GM19043 (cell line): ENCODE measurements at regions not wholly inside any gene's neighbourhood (a gene's known extent, or its start where the extent isn't known, plus 50 kb on each side); places are given as distances from the start of the nearest gene placed in this dataset.

ENCODE experiments used
- ATAC-seq: cut with Tn5 transposase; IDR thresholded peaks from one replicate; pipeline ENCODE4 v1.9.1; 2021; ENCODE audit warnings: low read depth; ENCODE audit not compliant: unreplicated experiment

DNA sequence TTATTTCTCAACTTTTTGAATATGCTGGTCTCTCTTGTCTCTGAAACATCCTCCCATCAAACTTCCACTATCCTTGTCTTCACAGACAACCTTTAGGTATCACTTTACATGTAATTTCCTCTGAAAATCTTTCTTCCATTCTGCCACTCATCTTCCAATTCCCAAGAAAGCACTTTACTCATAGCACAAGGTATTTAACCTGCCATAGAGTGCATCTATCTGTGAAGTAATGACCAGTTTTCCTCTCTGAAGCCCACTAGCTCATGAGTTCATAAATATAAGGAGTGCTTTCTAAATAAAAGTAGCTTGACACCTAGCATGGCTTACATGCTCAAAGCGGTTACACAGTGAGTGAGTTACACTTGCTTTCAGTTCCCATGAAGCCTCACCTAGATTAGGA is 160.7 kb upstream of the CMC1 start:
- no peak for ATAC-seq

DNA sequence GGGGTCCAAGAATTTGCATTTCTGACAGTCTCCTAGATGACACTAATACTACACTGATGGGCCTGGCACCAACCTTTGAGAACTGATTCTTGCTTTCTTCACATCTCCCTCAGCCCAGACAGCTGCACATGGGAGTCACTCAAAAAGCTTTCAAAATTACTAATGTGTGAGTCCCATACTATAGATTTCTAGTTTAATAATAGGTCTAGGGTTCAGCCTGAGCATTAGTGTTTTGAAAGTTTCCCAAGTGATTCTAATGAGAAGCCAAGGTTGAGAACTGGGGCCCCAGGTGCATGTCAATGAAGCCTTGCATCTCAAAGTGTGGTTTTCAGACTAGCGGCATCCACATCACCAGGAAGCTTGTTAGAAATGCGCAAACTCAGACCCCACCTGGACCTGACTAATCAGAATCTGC is 159.9 kb upstream of the CMC1 start:
- ATAC-seq: peak; percentile 56

DNA sequence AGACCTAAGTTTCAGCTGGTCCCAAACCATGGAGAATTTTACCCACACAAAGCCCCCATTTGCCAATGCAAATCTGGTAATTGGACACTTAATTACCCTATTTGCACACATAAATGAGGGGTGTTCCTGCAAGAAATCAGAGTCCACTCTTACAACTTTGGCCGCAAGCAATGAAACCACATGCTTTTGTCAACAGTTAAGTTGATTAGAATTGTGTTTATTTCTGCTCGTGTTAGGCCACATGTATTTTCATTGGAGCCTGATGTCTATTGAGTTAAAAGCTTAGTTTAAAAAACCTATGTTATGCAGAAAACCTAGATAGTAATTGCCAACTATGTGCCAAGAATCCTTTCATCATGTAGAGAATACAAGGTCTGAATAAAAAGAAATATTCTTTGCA is 153.8 kb upstream of the CMC1 start:
- ATAC-seq: no peak

DNA sequence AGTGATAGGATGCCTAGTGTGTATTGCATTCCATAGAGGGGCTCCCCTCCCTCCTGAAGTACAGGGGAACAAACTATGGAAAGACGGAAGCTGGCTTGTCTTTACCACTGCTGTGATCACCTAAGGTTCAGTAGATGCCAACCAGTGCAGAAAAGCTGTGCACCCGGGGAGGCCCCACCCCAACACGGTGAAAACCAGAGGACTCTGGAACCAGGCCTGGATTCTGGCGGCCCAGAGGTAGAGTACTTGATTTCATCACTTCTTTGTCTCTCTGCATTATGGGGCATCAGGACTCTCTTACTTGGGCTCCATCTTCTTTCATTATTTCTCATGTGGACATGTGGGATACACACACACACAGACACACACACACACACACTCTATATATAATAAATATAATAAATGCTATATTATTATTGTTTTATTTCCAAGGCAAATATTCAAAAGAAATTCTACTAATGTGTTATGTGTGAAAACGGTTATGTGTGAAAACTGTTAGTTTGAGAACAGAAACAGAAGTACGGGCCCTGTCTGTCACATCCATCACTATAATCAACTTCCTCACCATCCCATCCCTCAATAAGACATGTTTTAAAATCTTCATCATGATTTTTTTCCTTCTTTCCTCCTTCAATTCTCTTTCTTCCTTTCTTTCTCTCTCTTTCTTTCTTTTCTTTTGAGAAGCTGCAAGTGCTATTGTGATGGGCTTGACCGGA is 152.4 kb upstream of the CMC1 start:
- no peak for ATAC-seq

DNA sequence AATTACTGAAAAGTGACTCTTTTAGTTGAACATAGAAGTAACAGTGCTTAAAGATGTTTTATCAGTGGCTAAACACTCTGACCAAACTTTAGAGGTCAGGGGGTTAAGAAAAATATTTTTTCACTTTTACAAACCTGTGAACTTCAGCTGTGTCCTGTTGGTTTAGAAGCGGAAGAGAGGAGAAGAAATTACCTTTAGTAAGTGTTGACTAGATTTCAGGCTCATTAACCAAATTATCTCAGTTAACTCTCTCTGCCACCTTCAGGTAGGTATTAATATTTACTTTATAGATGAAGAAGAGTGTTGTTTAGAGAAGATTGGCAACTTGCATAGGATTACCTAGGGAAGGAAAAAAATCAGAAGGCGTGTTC is 151.9 kb upstream of the CMC1 start:
- no peak for ATAC-seq

DNA sequence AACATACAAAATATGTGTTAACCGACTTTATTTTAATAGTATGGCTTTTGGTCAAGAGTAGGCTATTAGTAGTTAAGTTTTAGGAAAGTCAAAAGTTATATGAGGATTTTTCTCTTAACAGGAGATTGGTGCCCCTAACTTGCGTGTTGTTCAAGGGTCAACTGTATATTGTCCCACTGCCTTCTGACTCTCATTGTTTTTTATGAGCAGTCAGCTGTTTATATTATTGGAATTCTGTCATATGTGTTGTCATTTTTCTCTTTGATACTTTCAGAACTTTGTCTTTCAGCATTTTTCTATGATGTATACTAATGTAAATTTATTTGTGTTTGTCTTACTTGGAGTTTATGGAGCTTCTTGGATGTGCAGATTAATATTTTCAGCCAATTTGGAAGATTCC is 142.1 kb upstream of the CMC1 start:
- no peak for ATAC-seq

DNA sequence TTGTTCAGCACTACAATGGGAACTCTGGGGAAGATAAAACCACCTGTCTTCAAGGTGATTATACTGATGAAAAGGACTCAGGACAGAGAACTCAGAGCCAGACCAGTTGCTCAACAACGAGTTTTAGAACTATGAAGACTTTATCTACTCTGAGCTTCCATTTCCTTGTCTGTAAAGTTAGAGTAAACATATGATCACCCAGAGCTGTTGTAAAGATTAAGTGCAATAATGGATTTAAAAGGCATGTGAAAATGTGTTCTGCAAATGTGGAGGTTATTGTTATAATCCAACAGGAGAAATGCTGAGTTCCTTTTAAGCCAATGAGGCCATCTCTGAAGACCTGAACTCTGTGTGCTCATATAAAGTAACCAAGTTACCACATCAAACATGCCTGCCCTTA is 139.7 kb upstream of the CMC1 start:
- ATAC-seq: no peak

DNA sequence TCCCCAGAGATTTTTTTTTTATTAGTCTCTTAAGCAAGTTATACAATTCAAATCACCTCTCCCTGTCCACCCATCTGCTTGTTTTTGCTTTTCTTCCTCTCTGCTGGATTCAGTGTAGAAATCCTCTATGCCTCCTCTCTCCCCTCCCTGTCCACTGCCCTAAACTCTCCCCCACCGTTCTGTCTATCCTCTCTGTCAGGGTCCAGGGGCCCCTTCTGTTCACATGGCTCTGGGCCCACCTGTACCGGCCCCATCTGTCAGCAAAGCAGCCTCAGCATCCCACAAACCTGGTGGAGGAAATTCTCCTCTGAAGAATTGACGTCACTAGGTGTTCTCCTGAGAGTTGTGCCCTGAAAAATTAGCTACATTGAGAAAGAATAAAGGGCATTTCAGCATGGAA is 137.6 kb upstream of the CMC1 start:
- no peak for ATAC-seq

DNA sequence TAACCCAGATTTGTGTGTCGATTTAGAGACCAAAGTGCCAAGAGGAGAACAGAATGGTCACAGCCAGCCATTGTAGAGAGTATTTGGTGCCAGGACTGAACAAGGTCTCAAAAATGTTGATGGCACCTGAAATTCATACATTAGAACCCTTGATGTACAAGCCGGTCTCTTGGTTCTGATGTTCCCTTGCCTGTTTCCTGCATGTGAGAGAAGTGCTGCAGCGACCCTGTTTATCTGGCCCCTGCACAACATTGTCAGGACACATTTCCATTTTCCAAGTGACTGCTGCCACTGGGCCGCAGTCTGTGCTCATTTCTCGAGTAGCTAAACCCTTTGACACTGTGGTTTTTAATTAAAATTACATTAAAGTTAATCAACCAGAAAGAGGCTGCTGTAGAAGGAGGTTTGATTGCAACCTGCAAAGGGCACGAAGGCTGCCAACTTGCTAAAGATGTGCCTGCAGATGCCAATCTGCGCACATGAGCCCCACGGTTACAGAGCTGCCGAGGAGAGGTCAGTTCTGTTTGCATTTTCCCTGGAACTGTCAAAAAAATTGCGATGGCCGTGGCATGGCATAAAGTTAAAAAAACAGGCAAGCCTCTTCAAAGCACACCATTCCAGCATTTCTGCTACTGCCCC is 136.4 kb upstream of the CMC1 start:
- ATAC-seq: no peak

DNA sequence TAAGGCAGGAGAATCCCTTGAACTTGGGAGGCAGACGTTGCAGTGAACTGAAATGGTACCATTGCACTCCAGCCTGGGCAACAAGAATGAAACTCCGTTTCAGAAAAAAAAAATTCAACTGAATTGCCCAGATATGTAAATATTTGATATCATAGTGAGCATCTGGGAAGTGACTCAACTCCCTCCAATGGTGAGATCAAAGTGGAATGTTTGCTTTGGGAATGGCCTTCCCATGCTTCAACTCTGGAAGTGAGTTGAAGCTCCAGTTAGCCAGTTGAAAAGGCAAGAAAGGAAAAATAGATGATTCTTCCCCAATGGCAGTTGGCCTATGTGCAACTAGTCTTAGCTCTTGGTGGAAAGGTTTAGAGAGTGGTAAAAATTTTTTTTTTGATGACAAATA is 131.6 kb upstream of the CMC1 start:
- no peak for ATAC-seq

DNA sequence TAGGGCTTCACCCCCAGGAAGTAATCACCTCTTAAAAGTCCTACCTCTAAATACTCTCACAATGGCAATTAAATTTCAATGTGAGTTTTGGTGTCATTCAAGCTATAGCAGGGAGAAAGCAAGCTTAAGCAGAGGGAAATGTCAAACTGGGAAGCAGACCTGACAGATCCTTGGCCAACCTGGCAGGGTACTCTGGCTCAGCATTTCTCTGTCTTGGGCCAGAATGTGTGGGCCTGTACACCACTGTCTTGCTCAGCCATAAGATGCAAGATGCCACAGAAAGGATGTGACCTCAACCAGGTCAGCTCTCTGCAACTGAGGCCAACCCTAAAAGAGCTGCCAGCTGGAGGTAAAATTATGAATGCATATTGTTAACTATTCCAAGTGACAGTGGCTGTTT is 130.6 kb upstream of the CMC1 start:
- no peak for ATAC-seq

DNA sequence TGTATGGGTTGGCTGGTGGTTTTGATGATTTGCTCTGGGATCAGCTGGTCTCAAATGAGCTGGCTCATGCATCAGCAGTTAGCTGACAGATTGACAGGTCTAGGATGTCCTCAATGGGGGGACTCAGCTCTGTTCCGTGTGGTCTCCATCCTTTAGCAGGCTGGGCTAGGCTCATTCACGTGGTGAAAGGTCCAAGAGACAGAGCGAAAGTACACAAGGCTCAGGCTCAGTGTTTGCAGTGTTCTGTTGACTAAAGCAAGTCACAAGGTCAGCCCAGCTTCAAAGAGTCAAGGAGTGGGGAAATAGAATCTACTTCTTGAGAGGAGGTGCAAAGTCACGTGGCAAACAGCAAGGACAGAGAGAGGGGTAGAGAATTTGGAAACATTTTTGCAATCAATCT is 126.5 kb upstream of the CMC1 start:
- no peak for ATAC-seq

DNA sequence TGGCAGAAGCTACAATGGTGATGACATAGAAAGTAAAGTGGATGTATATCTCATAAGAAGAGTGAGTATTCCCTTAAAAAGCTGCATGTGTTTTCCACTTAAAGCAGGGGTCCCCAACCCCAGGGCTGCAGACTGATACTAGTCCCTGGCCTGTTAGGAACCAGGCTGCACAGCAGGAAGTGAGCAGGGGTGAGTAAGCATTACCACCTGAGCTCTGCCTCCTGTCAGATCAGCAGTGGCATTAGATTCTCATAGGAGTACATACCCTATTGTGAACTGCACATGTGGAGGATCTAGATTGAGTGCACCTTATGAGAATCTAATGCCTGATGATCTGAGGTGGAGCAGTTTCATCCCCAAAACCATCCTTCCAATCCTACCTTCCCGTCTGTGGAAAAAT is 126.1 kb upstream of the CMC1 start:
- no peak for ATAC-seq

DNA sequence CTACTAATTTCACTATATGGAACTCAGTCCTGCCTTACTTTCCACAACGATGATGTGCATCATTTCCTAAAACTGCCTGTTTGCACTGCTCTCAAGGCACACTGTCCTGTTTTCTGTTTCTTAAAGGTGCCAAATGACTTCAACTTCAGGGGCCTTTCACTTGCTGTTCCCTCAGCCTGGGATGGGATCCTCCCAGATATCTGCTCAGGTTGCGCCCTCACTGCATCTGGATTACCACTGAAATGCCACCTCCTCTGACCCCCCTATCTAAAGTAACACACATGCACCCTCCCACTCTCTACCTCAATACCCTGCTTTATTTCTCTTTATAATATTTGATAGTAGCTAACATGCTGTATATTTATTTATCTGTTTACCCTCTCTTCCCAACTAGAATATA is 123.8 kb upstream of the CMC1 start:
- ATAC-seq: no peak

DNA sequence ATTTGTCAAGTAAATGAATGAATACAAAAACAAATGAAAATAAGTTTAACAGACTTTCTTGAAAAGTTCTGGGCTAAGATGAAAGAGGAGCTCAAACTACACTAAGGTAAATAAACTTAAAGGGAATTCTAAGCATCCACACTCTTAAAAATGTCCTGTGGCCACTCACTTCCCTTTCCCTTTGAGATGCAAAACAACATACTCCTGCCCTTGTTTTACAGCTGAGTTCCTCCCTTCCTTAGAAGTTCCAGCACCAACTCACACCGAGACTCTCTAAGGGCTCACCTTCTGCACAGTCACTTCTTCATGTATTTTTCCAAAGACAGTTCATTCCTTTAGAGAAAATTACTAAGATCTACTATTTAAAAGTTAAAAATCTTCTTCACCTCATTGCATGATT is 123.3 kb upstream of the CMC1 start:
- ATAC-seq: no peak

DNA sequence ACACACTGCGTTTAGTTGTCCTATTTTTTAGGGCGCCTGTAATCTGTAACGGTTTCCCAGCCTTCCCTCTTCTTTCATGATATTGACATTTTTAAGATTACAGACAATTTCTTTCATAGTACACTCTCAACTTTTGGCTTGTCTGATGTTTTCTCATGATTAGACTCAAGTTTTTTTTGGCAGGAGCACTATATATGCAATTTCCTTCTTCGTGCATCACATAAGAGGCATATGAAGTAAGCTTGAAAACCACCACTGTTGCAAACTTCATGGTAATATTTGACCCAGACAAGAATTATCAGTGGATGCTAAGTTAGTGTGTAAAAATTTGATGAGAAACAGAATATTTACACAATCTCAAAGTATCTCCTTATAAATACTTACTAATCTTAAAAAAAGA is 119.2 kb upstream of the CMC1 start:
- no peak for ATAC-seq

DNA sequence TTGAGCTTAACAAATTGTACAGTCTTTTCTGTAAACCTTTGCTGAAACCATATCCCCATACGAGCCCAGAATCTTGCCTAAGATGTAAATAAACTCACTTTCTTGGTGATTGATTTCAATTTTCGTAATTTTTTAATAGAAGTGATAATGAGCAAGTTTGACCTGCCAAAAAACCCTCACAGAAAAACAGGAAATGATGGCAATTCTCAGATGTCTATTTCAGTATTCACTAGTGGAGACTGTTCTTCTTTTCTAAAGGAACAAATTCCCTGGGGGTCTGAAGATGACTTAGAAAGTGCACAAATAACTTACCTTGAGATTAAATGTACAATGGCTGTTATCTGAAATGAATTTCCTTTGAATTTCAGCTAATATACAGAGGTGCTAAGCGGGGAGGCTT is 116.5 kb upstream of the CMC1 start:
- no peak for ATAC-seq

DNA sequence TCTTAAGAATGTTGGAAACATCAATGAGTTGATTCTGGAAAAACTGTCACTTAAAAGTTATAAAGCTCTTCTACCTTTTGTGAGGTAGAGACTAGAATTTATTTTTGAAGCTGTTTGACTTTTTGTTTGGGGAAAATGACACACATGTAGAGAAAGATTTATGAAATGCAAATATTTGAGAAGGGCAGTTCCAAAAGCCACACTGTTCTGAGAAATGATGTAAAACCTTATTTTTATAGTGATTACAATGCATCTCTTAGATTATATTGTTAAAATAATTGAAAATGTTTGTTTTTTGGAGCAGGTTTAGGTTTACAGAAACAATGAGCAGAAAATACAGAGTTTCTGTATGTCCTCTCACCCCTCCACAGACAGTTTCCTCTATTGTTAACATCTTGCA is 116.1 kb upstream of the CMC1 start:
- no peak for ATAC-seq

DNA sequence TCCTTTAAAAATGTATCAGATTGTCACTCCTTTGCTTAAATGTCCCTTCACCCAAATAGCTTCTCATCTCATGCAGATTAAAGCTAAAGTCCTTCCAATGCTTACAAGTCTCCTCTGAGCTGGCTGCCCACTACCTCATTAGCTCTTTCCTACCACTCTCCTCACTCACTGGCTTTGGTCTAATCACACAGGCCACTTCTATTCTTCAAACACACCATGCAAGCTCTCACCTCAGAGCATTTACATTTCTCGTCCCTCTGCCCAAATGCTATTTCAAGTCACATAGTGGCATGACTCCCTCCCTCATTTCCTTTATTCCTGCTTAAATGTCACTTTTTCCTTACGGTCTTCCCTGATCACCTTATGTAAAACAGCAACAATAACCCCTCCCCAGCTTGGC is 110.6 kb upstream of the CMC1 start:
- ATAC-seq: no peak

DNA sequence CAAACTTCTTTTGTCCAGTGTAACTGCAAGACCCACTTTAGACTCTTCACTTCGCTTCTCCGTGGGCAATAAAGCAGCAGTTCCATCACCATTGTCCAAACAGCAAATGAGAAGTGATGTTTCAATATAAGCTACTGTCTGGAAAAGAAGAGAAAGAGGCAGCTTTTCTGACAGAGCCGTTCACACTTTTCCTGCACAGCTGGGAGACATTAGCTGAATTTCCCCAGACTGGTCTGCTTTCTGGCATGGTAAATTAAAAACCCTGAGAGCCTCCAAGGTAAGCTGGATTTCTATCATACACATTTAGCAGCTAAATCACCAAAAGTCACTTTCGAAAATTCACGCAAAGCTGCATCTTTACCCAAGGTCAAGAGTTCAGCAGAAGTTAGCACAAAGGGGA is 108.5 kb upstream of the CMC1 start:
- no peak for ATAC-seq

DNA sequence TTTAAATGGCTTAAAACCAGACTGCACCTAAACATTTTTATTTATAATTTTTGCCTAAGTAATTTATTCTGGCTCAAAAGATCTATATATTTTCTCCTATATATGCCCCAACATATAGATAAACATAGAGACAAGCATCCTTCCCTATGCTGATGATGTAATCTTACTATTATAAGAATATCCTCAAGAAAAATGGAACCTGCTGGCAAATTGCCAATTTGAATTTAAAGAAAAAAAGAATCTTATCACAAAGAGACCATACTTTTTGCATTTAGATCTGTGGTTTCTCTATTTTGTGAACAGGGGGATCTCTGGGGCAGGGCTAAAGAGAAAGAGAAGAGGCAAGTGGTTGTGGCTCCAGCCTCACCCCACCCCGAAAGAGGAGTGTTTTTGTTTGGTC is 107.2 kb upstream of the CMC1 start:
- ATAC-seq: no peak

DNA sequence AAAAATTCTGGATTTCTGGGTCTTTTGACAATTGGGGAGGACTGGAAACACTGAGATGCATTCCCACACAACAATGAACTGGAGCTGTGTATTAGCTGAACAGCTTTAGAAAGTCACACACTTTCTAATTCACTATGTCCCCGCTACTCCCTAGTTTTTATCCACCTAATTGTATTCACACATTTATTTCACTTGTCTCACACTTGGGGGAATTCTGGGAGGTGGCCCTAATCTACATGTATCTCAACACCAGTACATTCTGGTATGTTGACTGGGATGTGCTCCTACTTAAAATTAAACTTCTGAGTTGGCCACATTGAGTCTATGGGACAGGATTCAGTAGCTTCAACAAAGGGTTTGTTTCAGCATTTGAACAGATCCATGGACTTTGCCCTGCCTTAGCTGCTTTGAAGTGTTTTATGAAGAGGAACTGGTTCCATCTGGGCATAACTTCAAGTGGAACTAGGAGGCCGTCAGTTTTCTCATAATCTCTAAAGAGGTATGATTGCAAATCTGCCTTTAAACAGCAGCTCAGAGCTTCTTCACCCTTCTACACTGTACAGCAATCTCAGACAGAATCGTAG is 106.5 kb upstream of the CMC1 start:
- ATAC-seq: no peak
